Karpas-422 (cell line): ENCODE measurements at regions not wholly inside any gene's neighbourhood (a gene's known extent, or its start where the extent isn't known, plus 50 kb on each side); places are given as distances from the start of the nearest gene placed in this dataset.

Source experiments
- DNase-seq: peaks from one replicate; pipeline ENCODE4 v3.0.0-alpha.2; 2015
- H2AFZ ChIP-seq: fragments of 200-600 bp; sonication (generic); 2 replicates; pipeline ENCODE4 v1.6.1; 2014; ENCODE audit warnings: antibody characterized with exemption, low read length, mixed read lengths
- H3K27ac ChIP-seq: fragments of 200-600 bp; sonication (generic); 2 replicates; pipeline ENCODE4 v1.5.1; 2014; ENCODE audit warnings: mild to moderate bottlenecking, low read length, moderate library complexity
- H3K27me3 ChIP-seq: fragments of 200-600 bp; sonication (generic); 2 replicates; pipeline ENCODE4 v1.6.1; 2014; ENCODE audit warnings: low read length, mixed read lengths
- H3K36me3 ChIP-seq: fragments of 200-600 bp; sonication (generic); 2 replicates; pipeline ENCODE4 v1.6.1; 2014; ENCODE audit warnings: low read length, mixed read lengths; ENCODE audit not compliant: insufficient read depth
- H3K4me1 ChIP-seq: fragments of 200-600 bp; sonication (generic); 2 replicates; pipeline ENCODE4 v1.6.1; 2014; ENCODE audit warnings: mild to moderate bottlenecking, low read length, mixed read lengths
- H3K4me2 ChIP-seq: fragments of 200-600 bp; sonication (generic); 2 replicates; pipeline ENCODE4 v1.6.1; 2014; ENCODE audit warnings: low read length, low read depth, mild to moderate bottlenecking; ENCODE audit not compliant: poor library complexity, severe bottlenecking
- H3K4me3 ChIP-seq: fragments of 200-600 bp; sonication (generic); 2 replicates; pipeline ENCODE4 v1.5.1; 2014; ENCODE audit warnings: mild to moderate bottlenecking, antibody characterized with exemption, low read length, mixed read lengths
- H3K79me2 ChIP-seq: fragments of 200-600 bp; sonication (generic); 2 replicates; pipeline ENCODE4 v1.6.1; 2014; ENCODE audit warnings: mild to moderate bottlenecking, low read length, mixed read lengths
- H3K9ac ChIP-seq: fragments of 200-600 bp; sonication (generic); 2 replicates; pipeline ENCODE4 v1.6.0; 2014; ENCODE audit warnings: low read length
- H3K9me2 ChIP-seq: fragments of 200-600 bp; sonication (generic), shearing (Covaris generic); replicated peaks from 2 replicates; pipeline ENCODE4 v1.6.0; 2014; ENCODE audit warnings: mild to moderate bottlenecking, low read length, moderate library complexity; ENCODE audit not compliant: insufficient read depth
- H3K9me3 ChIP-seq: fragments of 300-700, 200-600 bp; sonication (generic); 2 replicates; pipeline ENCODE4 v1.6.1; 2014; ENCODE audit warnings: low read length, mixed read lengths
- H4K20me1 ChIP-seq: fragments of 200-600 bp; sonication (generic); 2 replicates; pipeline ENCODE4 v1.6.1; 2014; ENCODE audit warnings: mild to moderate bottlenecking, antibody characterized with exemption, low read length, low read depth; ENCODE audit not compliant: insufficient read depth

DNA sequence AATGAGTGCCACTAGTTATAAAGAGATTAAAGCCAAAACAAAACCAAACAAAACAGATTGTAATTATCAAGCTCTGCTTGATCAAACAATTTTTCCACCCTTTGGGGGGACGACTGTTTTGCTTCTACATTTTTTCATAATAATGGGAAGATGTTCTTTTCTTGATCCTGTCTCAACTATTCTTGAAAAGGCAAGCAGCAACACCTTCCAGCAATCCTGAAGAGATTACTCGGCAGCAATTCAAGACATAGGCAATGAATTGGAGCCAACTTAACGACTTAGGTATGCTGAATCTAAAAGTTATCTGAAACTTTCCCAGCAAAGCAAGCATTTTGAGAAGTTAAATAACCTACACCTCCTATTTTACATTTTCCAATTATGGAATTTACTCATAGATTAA is 69.9 kb upstream of the SLC38A4 start:
- H3K27me3 ChIP-seq, result no peaks in the 10 kb centered on the region
- H3K79me2 ChIP-seq, result no peaks in the 10 kb centered on the region
- H3K4me2 ChIP-seq, result no peak overlapping the region
- no peaks in the 10 kb centered on the region for H3K9me3 ChIP-seq
- H3K9ac ChIP-seq, result no peak overlapping the region
- H3K4me1 ChIP-seq, result no peaks in the 10 kb centered on the region
- H3K4me3 ChIP-seq, result no peak overlapping the region
- no peaks in the 10 kb centered on the region for H3K36me3 ChIP-seq
- H3K27ac ChIP-seq, result no peak overlapping the region
- H4K20me1 ChIP-seq, result no peaks in the 10 kb centered on the region
- H3K9me2 ChIP-seq, result no peaks in the 10 kb centered on the region
- DNase-seq, result no peak
- H2AFZ ChIP-seq, result no peak overlapping the region

GRCh38 chr12:46896680-46897079 is 70.9 kb upstream of the SLC38A4 start:
- Histone ChIP-seq H3K79me2 (no peaks in the 10 kb centered on the region), H3K27me3 (no peaks in the 10 kb centered on the region), H2AFZ (no peak overlapping the region), H3K9ac (no peak overlapping the region), H3K4me1 (no peaks in the 10 kb centered on the region), H3K4me2 (no peak overlapping the region), H3K36me3 (no peaks in the 10 kb centered on the region), H4K20me1 (no peaks in the 10 kb centered on the region), H3K9me2 (no peaks in the 10 kb centered on the region), H3K4me3 (no peak overlapping the region), H3K9me3 (no peaks in the 10 kb centered on the region), H3K27ac (no peak overlapping the region)
- DNase-seq, result no peak

- no peak overlapping the region for H3K4me2 ChIP-seq
These were observed 72.5 kb upstream of the SLC38A4 start for GRCh38 chr12:46898152-46898931.

GRCh38 chr12:46898989-46899388 is 73.2 kb upstream of the SLC38A4 start:
- Histone ChIP-seq H4K20me1 (no peaks in the 10 kb centered on the region), H3K9me2 (no peaks in the 10 kb centered on the region), H3K79me2 (no peaks in the 10 kb centered on the region), H2AFZ (no peak overlapping the region), H3K4me3 (no peak overlapping the region), H3K4me1 (no peaks in the 10 kb centered on the region), H3K9me3 (no peaks in the 10 kb centered on the region), H3K36me3 (no peaks in the 10 kb centered on the region), H3K4me2 (no peak overlapping the region), H3K9ac (no peak overlapping the region), H3K27me3 (no peaks in the 10 kb centered on the region), H3K27ac (no peak overlapping the region)
- no peak for DNase-seq

More at GRCh38 chr12:46898152-46898931, 72.5 kb upstream of the SLC38A4 start:
- H3K27ac ChIP-seq, result no peak overlapping the region
- no peaks in the 10 kb centered on the region for H3K9me2 ChIP-seq
- H3K36me3 ChIP-seq, result no peaks in the 10 kb centered on the region
- H3K4me3 ChIP-seq, result no peak overlapping the region
- no peaks in the 10 kb centered on the region for H4K20me1 ChIP-seq
- H3K79me2 ChIP-seq, result no peaks in the 10 kb centered on the region
- no peaks in the 10 kb centered on the region for H3K9me3 ChIP-seq
- H2AFZ ChIP-seq, result no peak overlapping the region
- H3K27me3 ChIP-seq, result no peaks in the 10 kb centered on the region
- DNase-seq, result no peak
- no peaks in the 10 kb centered on the region for H3K4me1 ChIP-seq
- no peak overlapping the region for H3K9ac ChIP-seq

- Histone ChIP-seq H3K9me2 (no peaks in the 10 kb centered on the region), H3K4me1 (no peaks in the 10 kb centered on the region), H3K9me3 (no peaks in the 10 kb centered on the region), H3K27ac (no peak overlapping the region), H4K20me1 (no peaks in the 10 kb centered on the region), H3K27me3 (no peaks in the 10 kb centered on the region), H2AFZ (no peak overlapping the region), H3K9ac (no peak overlapping the region), H3K4me3 (no peak overlapping the region), H3K36me3 (no peaks in the 10 kb centered on the region), H3K4me2 (no peak overlapping the region), H3K79me2 (no peaks in the 10 kb centered on the region)
- DNase-seq, result no peak
These were observed 75.1 kb upstream of the SLC38A4 start for GRCh38 chr12:46900734-46901463.

- Histone ChIP-seq H3K27ac (no peak overlapping the region), H3K4me3 (no peak overlapping the region), H3K4me2 (no peak overlapping the region), H2AFZ (no peak overlapping the region), H3K9me2 (no peaks in the 10 kb centered on the region), H3K4me1 (no peaks in the 10 kb centered on the region), H3K9ac (no peak overlapping the region), H3K36me3 (no peaks in the 10 kb centered on the region), H3K9me3 (no peaks in the 10 kb centered on the region), H3K79me2 (no peaks in the 10 kb centered on the region), H4K20me1 (no peaks in the 10 kb centered on the region), H3K27me3 (no peaks in the 10 kb centered on the region)
- no peak for DNase-seq
These were observed 75.8 kb upstream of the SLC38A4 start for GRCh38 chr12:46901464-46902205.

- Histone ChIP-seq H3K27ac (no peak overlapping the region), H3K79me2 (no peaks in the 10 kb centered on the region), H4K20me1 (no peaks in the 10 kb centered on the region), H3K9ac (no peak overlapping the region), H3K36me3 (no peaks in the 10 kb centered on the region), H3K9me2 (no peaks in the 10 kb centered on the region), H3K27me3 (no peaks in the 10 kb centered on the region), H3K9me3 (no peaks in the 10 kb centered on the region), H2AFZ (no peak overlapping the region), H3K4me1 (no peaks in the 10 kb centered on the region), H3K4me2 (no peak overlapping the region), H3K4me3 (no peak overlapping the region)
- DNase-seq, result no peak
These were observed 77.3 kb upstream of the SLC38A4 start for GRCh38 chr12:46903058-46903457.
